Activated CD4-positive, alpha-beta T cell treated with anti-CD3 and anti-CD28 coated beads, Interleukin-2, amount 10 ng/mL, durations not matched to agents 7 days and 5 days (primary cell): ENCODE measurements at regions not wholly inside any gene's neighbourhood (a gene's known extent, or its start where the extent isn't known, plus 50 kb on each side); places are given as distances from the start of the nearest gene placed in this dataset.

Experiments used
- CTCF ChIA-PET: fragments of 350-600 bp; sonication (Branson Sonifier 250); formaldehyde crosslinking; loops from one replicate; lab custom pipeline; 2021; ENCODE audit warnings: antibody characterized with exemption; lab: Charles Lee
- POLR2A ChIA-PET: fragments of 350-600 bp; sonication (Branson Sonifier 250); formaldehyde crosslinking; loops from one replicate; lab custom pipeline; 2021; ENCODE audit warnings: antibody characterized with exemption; lab: Charles Lee
- DNase-seq: peaks from one replicate; pipeline ENCODE4 v3.0.0-alpha.2; 2020
- H3K27ac Mint-ChIP-seq: one replicate; pipeline ENCODE4 v1.8.0; 2021; ENCODE audit warnings: mild to moderate bottlenecking, moderate library complexity, mixed read lengths
- H3K27me3 Mint-ChIP-seq: one replicate; pipeline ENCODE4 v1.8.0; 2021; ENCODE audit warnings: mixed read lengths
- H3K36me3 Mint-ChIP-seq: one replicate; pipeline ENCODE4 v1.8.0; 2021; ENCODE audit warnings: low read depth, mixed read lengths
- H3K4me1 Mint-ChIP-seq: one replicate; pipeline ENCODE4 v1.8.0; 2021; ENCODE audit warnings: mixed read lengths
- H3K4me3 Mint-ChIP-seq: one replicate; pipeline ENCODE4 v1.8.0; 2021; ENCODE audit warnings: mild to moderate bottlenecking, moderate library complexity, mixed read lengths
- H3K9me3 Mint-ChIP-seq: one replicate; pipeline ENCODE4 v1.8.0; 2021; ENCODE audit warnings: mixed read lengths

DNA sequence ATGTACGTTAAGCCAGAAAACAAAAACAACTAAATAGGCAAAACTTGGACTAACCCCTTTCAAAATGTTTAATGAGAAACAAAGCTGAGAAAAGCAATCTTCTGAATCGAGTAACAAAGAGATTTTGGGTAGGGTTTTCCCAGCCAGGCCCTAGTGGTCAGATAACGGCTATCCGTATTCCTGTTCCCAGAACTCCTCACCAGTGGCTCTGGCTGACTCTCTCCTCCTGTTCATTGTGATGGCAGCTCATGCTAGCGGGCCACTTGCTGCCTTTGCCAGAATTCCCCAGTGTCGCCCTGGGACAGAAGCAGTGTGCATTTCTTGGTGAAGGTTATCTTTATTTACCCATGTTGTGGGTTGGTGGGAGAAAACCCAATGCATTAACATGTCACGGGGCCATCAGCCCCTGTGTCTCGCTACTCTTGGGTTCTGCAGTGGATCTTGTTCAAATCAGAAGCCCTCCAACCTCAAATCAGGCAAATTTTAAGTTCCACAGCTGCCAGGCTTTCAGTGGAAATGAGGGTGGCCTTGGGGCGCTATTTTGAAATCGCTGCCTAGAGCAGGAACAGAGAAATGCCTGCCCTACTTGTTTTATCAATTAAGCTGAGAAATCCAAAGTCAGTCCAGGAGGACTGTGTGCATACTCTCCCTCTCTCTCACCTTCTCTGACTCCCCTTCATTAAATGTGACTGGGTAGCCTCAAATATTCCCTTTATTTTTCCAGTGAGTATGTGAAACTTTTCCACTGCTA is 164.5 kb upstream of the NPVF start:
- ChIA-PET CTCF (interaction anchor here (1.2 to 1.4 kb wide), 3 partner anchors 132 to 175 kb away, joined by 3 to 4 read pairs (median 3); no protein-coding TSS in a partner anchor), POLR2A (no interaction called here)
- no peaks in the 10 kb centered on the region for H3K4me1 Mint-ChIP-seq
- no peaks in the 10 kb centered on the region for H3K36me3 Mint-ChIP-seq
- H3K4me3 Mint-ChIP-seq, result no peak overlapping the region
- H3K9me3 Mint-ChIP-seq, result no peaks in the 10 kb centered on the region
- H3K27ac Mint-ChIP-seq, result no peak overlapping the region
- peaks cover 9% of the 10 kb centered on the region for H3K27me3 Mint-ChIP-seq
- no peak for DNase-seq

DNA sequence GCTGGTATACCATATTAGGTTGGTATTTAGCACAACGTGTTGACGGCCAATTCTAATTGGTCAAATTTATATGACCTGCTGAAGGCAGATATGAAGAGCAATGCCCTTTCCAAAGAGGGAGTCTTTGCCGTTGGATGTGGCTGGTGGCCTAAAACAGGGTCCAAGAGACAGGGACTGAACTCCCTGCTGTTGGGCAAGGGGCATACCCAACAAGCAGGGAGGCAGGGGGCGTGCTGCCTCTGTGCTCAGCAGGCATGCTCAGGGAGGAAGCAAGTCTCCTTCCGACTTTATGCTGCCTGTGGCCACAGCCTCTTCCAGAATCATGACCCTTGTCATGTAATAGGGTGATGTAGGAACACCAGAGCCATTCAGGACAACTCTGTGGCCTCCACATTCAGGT is 167.7 kb upstream of the NPVF start:
- peaks cover 3% of the 10 kb centered on the region for H3K27me3 Mint-ChIP-seq
- no peaks in the 10 kb centered on the region for H3K36me3 Mint-ChIP-seq
- ChIA-PET POLR2A (no interaction called here), CTCF (no interaction called here)
- no peak for DNase-seq
- no peak overlapping the region for H3K4me3 Mint-ChIP-seq
- H3K4me1 Mint-ChIP-seq, result no peaks in the 10 kb centered on the region
- H3K9me3 Mint-ChIP-seq, result no peaks in the 10 kb centered on the region
- H3K27ac Mint-ChIP-seq, result no peak overlapping the region

DNA sequence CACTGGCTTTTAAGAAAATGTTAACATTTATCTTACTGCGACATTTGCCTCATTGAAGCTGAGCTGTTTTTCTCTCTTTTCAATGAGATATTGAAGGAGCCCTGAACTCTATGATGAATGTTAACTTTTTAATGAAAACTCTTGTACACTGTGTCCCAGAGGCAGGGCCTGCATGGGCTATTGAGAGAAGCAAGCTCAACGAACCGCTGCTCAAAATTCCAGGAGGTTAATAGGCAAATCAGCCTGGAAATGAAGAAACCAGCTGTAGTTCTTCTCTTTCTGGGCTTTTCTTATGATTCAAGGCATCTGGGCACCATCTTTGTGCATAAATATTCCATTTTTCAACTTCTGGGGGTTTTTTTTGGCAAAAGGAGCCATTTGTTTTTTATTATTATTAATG is 168.4 kb upstream of the NPVF start:
- Mint-ChIP-seq H3K9me3 (no peaks in the 10 kb centered on the region), H3K4me1 (no peaks in the 10 kb centered on the region), H3K27ac (no peak overlapping the region), H3K4me3 (no peak overlapping the region), H3K36me3 (no peaks in the 10 kb centered on the region), H3K27me3 (peaks cover 3% of the 10 kb centered on the region)
- POLR2A ChIA-PET, result no interaction called here
- CTCF ChIA-PET, result no interaction called here
- no peak for DNase-seq

DNA sequence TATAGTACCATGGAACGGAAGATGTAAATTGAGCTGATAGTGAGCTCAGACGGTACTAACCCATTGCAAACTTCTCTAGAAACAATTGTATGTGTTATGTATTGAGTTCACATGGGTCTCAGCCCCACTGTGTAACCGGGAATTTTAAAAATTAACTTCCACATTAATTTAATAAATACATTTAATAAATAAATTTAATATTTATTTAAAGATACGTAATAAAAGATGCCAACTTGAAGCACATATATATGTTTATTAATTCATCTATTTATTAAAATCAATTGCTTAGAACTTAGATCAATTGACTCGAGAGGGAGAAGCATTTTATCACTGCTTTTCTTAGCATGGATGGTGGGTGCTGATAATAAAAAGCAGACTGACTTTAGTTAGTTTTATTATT is 170.1 kb upstream of the NPVF start:
- DNase-seq, result no peak
- Mint-ChIP-seq H3K36me3 (no peaks in the 10 kb centered on the region), H3K9me3 (no peaks in the 10 kb centered on the region), H3K27me3 (peaks cover 5% of the 10 kb centered on the region), H3K27ac (no peak overlapping the region), H3K4me3 (no peak overlapping the region), H3K4me1 (no peaks in the 10 kb centered on the region)
- ChIA-PET CTCF (no interaction called here), POLR2A (no interaction called here)

DNA sequence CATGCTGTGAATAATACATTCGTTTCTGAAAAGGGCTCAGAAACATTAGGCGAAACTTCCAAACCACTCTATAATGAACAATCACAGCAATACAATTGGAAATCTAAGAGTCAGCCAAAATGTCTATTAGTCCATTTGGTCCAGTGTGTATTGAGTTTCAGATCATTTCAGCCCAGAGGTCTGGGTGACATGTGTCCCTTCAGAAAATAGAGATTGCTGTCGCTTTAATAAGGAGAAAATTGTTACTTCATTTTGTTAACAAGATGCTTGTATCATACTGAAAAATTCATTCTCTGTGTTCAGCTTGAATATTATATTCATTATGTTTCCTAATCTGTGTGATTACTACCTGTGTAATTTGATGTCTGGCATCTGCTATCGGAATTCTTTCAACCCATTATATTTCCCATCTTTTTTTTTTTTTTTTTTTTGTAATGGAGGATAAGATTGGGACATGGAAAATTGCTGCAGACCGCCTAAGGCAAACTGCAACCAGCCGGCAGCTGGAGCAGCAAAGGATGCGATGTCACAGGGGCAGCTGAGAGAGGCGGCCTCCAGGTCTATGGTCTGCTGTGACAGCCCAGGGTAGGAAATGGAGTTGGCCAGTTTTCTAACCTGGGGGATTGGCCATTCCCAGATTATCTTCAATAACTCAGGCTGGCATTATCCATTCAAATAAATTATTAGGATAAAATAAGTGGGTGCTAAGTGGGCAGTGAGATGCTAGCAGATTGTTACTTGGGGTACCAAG is 170.9 kb upstream of the NPVF start:
- no peak overlapping the region for H3K4me3 Mint-ChIP-seq
- CTCF ChIA-PET, result no interaction called here

DNA sequence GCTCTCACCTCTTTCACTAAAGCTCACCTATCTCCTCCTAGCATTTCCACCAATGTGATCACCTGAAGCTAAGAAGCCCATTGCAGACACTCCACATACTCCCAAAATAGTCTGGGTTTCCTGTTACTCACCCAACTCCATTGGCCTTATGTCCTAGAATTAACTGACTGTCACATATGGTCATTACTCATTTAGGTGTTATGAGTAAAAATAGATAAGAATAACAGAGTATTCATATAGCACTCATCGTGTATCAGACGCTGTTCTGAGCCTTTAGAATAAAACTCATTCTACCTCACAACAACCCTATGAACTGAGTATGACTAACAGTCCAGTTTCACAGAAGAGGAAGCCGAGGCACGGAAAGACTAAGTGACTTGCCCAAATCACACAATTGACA is 174.2 kb upstream of the NPVF start:
- no peak for DNase-seq
- ChIA-PET CTCF (no interaction called here), POLR2A (no interaction called here)
- Mint-ChIP-seq H3K4me3 (no peak overlapping the region), H3K4me1 (no peaks in the 10 kb centered on the region), H3K9me3 (no peaks in the 10 kb centered on the region), H3K27ac (no peak overlapping the region), H3K27me3 (peaks cover 5% of the 10 kb centered on the region), H3K36me3 (no peaks in the 10 kb centered on the region)

More for the DNA sequence above, 170.9 kb upstream of the NPVF start:
- Mint-ChIP-seq H3K36me3 (no peaks in the 10 kb centered on the region), H3K9me3 (no peaks in the 10 kb centered on the region), H3K27ac (no peak overlapping the region), H3K27me3 (peaks cover 4% of the 10 kb centered on the region), H3K4me1 (no peaks in the 10 kb centered on the region)
- POLR2A ChIA-PET, result interaction anchor here (0.5 kb wide), 1 partner anchor 1848 kb away, joined by 8 read pairs; no protein-coding TSS in a partner anchor
- no peak for DNase-seq

DNA sequence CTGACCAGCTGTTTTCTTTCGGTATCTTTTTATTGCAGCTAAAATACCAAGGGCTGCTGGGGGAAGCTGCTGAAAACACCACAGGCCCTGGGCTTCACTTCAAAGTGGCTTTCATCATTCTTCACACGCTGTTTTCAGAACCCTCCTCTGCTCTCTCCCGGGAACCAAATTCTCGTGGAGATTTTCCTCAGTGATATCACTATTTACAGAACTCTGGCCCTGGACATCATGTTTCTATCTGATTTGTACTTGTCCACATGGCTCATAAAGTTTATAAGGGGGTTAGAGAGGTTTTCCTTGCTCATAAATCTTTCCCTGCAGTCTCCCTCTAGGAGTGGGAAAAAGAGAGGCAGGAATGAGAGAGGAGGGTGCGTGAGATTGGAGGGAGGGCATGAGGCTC is 177.4 kb upstream of the NPVF start:
- H3K27me3 Mint-ChIP-seq, result peaks cover 7% of the 10 kb centered on the region
- CTCF ChIA-PET, result no interaction called here
- no peaks in the 10 kb centered on the region for H3K36me3 Mint-ChIP-seq

DNA sequence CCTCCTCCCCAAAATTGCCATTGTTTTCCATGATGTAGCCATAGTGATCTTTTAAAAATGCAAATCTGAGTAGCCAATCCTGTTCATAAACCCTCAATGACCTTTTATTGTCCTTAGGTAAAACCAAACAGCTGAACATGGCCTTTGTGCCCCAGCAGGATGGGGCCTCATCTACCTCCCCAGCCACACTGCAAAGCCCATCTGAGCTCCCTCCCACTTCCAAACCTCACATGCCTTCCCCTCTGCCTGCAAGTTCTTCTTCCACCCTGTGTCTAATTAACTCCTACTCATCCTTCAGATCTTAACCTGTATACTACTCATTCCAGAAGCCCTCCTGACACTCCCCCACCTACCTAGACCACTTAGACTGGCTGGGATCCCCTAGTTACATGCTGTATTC is 178.8 kb upstream of the NPVF start:
- no peaks in the 10 kb centered on the region for H3K9me3 Mint-ChIP-seq
- H3K27me3 Mint-ChIP-seq, result peaks cover 7% of the 10 kb centered on the region
- H3K4me1 Mint-ChIP-seq, result no peaks in the 10 kb centered on the region
- POLR2A ChIA-PET, result no interaction called here
- H3K27ac Mint-ChIP-seq, result no peak overlapping the region
- CTCF ChIA-PET, result no interaction called here
- no peak for DNase-seq
- H3K4me3 Mint-ChIP-seq, result no peak overlapping the region
- no peaks in the 10 kb centered on the region for H3K36me3 Mint-ChIP-seq

More for the DNA sequence above, 177.4 kb upstream of the NPVF start:
- no peaks in the 10 kb centered on the region for H3K9me3 Mint-ChIP-seq
- POLR2A ChIA-PET, result no interaction called here
- H3K4me1 Mint-ChIP-seq, result no peaks in the 10 kb centered on the region
- H3K27ac Mint-ChIP-seq, result no peak overlapping the region
- no peak overlapping the region for H3K4me3 Mint-ChIP-seq
- no peak for DNase-seq

DNA sequence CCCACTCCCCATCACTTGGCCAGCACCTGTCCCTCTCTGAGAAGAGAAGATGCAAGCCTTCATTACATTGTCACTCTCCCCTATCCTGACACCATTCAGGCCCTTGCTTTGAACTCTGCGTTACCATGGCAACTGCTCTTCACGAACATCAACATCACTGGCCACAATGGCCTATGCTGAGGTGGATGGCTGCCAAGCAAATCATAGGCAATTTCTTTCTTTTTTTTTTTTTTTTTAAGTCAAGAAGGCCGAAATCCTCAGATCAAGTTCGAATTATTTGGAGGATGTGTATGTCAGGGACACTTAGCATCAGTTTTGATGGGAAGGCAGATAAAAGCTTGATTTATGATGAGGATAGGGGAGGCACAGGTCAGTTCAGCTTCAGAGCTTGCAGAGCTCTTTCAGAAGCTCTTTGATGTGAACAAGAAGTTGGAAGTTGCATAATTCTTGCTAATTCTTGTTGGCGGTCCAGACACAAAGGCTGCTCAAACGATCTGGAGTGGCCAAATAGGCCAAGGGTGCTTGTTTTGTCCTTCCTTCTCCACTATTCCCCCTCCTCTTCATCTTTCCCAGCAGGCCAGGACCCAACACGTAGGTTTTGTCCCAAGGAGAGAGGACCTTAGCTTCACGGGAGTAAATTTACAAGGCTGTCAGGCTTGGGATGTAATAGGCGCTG is 179.9 kb upstream of the NPVF start:
- H3K4me3 Mint-ChIP-seq, result no peak overlapping the region
- no peaks in the 10 kb centered on the region for H3K9me3 Mint-ChIP-seq
- peaks cover 7% of the 10 kb centered on the region for H3K27me3 Mint-ChIP-seq
- H3K4me1 Mint-ChIP-seq, result no peaks in the 10 kb centered on the region
- POLR2A ChIA-PET, result no interaction called here
- no peak for DNase-seq
- CTCF ChIA-PET, result interaction anchor here (0.9 kb wide), 1 partner anchor 16 kb away, joined by 3 read pairs; no protein-coding TSS in a partner anchor
- H3K27ac Mint-ChIP-seq, result peak overlapping the region; percentile 63
- no peaks in the 10 kb centered on the region for H3K36me3 Mint-ChIP-seq

DNA sequence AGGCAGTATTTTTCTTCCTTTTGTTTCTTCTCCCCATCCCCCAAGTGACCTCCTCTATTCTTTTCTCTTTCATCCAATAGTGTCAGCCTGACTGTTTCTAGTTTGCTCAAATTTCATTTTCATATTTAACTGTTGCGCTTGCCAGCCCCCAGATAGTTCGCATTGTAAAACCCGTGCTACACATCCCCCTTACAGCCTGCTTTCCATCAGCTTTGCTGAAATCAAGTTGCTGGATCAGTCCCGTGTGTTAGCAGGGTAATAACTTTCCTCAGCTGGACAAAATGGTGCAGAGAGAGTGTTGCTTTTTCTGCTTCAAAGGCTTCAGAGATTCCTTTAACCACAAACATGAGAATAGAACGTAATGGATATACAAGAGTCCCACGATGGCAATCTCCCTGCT is 180.6 kb upstream of the NPVF start:
- ChIA-PET POLR2A (no interaction called here), CTCF (no interaction called here)

DNA sequence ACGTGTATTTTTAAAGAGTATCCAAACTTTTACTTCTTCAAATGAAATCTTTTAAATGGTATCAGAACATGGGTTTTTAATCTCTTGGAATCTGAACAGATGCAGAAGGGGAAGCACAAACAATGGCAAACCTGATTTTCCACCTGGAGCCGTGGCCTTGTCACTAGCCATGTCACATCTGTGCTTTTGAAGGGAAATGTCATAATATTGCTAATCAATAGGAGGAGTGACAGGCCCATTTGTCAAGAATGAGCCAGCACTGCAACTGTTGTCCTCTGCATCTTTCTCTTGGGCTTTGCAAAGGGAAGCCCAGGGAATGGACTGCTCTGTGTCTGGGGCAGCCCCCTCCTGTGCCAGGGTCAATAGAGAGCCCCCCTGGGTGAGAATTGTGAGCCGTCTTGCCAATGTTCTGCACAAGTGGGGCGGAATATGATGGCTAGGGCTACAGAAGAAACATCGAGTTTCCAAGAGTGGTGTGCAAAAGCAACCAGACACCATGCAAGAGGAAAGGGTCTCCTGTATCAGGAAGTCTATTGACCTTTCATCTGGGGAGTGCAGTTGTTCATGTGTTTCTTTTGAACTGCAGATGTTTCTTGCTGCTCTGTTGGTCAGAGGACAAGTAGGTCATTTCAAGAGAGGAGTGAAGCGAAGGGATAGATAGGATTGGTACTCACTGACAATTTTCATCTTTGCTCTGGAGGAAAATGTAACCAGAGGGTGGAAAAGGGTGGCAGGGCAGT is 181.8 kb upstream of the NPVF start:
- DNase-seq, result no peak
- H3K4me1 Mint-ChIP-seq, result no peaks in the 10 kb centered on the region
- H3K9me3 Mint-ChIP-seq, result no peaks in the 10 kb centered on the region
- H3K27me3 Mint-ChIP-seq, result peaks cover 4% of the 10 kb centered on the region
- ChIA-PET CTCF (no interaction called here), POLR2A (no interaction called here)
- H3K36me3 Mint-ChIP-seq, result no peaks in the 10 kb centered on the region
- no peak overlapping the region for H3K4me3 Mint-ChIP-seq
- H3K27ac Mint-ChIP-seq, result no peak overlapping the region

More for the DNA sequence above, 180.6 kb upstream of the NPVF start:
- H3K9me3 Mint-ChIP-seq, result no peaks in the 10 kb centered on the region
- no peak for DNase-seq
- peaks cover 7% of the 10 kb centered on the region for H3K27me3 Mint-ChIP-seq
- no peak overlapping the region for H3K27ac Mint-ChIP-seq
- no peaks in the 10 kb centered on the region for H3K4me1 Mint-ChIP-seq
- H3K4me3 Mint-ChIP-seq, result no peak overlapping the region
- H3K36me3 Mint-ChIP-seq, result no peaks in the 10 kb centered on the region

DNA sequence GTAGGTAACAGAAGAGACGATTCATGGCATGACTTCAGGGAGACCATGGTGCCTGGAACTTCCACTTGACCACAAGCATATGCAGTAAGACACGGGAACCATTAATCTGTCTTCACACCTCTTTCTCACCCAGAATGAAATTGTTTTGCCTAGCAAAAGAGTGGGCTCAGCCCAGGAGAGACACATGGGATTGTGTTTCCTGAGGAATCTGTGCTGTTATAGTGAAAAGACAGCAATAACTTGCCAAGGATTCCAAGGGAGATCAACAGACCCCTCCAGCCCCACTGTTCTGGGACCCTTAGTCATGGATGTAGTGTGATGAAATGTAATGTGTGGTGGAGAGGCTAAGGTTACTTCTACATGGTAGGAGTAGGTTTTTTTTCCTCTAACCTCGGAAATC is 192.5 kb upstream of the NPVF start:
- no peaks in the 10 kb centered on the region for H3K4me1 Mint-ChIP-seq

More for the DNA sequence above, 192.5 kb upstream of the NPVF start:
- no peaks in the 10 kb centered on the region for H3K9me3 Mint-ChIP-seq
- H3K27ac Mint-ChIP-seq, result no peak overlapping the region
- H3K36me3 Mint-ChIP-seq, result no peaks in the 10 kb centered on the region
- peaks cover 1% of the 10 kb centered on the region for H3K27me3 Mint-ChIP-seq
- ChIA-PET CTCF (no interaction called here), POLR2A (no interaction called here)
- no peak overlapping the region for H3K4me3 Mint-ChIP-seq
- no peak for DNase-seq
